ENCODE measurements at regions not wholly inside any gene's neighbourhood (a gene's known extent, or its start where the extent isn't known, plus 50 kb on each side); places are given as distances from the start of the nearest gene placed in this dataset.

DNA sequence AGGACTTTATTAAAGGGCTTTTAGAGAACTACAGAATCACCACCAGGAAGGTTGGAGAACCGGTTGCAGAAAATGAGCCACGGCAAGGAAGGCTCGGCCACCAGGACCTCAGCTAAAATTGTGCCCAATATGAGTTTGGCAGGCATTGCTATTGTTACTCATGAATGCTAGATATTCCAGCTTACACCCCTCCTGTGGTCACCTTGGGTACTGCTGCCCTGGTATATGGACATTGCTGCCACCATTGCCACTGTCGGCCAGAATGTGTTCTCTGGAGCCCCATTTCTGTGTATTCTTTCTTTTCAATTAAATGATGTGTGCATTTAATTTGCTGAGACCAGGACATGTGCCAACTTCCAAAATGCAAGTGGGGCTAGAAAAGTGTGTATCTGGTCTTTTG is 626.7 kb upstream of the BOD1L1 start:
- DNase-seq (ENCODE audit: low spot score): no peak

- no peak for DNase-seq (ENCODE audit: low spot score)
Measured at GRCh38 chr4:14254926-14255325, 627.4 kb upstream of the BOD1L1 start.

DNA sequence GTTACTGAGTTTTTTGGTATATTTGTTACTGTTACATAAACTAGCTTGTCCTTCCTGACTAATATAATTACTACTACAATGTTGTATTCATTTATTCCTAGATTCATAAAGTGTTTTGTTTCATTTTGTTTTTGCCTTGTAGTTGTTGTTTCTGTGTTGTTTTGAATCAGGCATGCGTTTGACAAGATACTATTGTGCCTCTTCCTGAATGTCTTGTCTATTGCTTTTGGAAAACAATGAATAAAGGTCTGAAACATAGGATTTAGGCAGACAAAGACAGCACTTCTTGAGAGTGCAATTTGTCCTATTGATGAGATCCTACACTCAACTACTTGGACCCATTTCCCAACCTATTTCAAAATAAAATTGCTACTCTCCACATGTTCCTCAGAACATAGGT is 630.4 kb upstream of the BOD1L1 start:
- no peak for DNase-seq (ENCODE audit: low spot score)

DNA sequence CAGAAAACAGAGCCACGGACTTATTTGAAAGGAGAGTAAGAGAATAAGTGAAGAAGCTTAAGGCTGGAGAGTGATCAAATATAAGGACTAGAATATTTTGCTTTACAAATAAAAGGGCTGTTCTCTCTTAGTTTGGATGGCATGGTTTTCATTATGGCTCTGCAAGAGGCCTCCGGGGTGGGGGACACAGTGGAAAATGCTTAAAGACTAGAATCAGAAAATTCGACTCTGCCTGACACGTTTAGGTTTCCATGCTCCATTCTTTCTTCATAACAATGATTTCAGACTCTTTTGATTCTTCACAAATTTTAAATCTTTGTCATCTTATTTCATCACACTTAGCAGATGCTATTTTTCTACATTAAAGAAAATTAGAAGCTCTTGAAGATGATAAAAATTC is 632.4 kb upstream of the BOD1L1 start:
- no peak for DNase-seq (ENCODE audit: low spot score)

GRCh38 chr4:14260591-14260990 is 633.1 kb upstream of the BOD1L1 start:
- no peak for DNase-seq (ENCODE audit: low spot score)

DNA sequence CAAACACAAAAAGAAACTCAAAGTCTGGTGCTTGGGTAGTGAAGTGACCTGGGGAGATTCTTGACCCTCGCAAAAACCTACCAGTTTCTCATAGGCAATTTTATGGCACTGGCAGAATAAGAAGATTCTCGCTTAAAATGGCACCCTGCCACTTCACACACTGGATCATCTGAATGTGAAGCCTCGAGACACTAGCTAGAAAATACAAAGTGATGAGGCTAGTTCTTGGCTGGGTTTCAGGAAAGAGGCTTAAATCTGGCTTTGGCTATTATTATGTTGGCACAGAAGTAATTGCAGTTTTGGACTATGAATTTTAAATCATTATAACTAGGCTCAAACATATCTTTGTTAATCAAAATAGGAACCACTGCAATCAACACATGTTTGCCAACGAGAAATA is 634.7 kb upstream of the BOD1L1 start:
- DNase-seq (ENCODE audit: low spot score): no peak

- no peak for DNase-seq (ENCODE audit: low spot score)
Measured at GRCh38 chr4:14264437-14264836, 636.9 kb upstream of the BOD1L1 start.

DNA sequence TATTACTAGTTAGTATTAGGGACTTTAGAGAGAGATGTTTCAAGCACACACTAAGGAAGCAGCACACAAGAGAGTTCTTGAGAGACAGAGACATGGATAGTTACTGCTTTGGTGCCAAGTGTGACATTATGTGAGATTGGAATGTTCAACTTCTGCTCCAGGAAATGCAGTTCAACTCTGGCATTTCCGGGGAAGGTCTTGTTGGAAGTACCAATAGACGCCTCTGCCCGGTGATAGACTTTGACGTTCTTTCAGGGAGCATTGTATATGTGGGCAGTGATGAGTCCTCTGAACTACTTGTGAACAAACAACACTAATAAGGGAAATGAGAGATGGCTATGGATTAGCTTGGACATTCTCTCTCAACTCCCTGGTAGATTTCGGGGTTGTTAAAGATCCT is 638.1 kb upstream of the BOD1L1 start:
- no peak for DNase-seq (ENCODE audit: low spot score)

DNA sequence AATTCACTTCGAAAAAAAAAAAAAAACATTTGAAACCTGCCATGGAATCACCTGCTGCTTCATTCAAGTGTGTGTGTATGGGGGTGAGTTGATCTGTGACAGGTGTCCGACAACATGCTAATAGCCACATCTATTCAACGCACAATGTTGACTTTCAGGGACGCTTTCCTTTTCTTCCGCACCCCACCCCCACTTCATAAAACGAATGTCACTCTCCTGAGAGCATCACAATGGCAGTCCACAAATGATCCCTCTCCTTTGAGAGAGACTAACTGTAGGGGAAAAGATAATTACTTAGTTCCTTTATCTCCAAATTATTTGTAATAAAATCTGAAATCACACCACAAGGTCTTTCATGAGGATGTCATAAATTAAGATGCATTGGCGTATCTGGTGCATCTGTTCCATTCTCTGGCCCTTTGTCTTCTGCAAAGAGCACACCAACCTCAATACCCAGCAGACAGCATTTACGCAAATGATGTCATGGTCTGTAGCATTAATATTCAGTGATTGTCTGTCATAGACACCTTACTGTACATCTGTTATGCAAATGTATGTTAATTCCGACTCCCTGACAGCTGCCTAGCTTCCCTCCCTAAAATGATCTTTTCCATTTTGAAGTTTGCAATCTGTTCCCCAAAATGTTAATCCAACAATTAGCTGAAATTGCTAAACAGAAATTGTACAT is 640.0 kb upstream of the BOD1L1 start:
- DNase-seq (ENCODE audit: low spot score): no peak

DNA sequence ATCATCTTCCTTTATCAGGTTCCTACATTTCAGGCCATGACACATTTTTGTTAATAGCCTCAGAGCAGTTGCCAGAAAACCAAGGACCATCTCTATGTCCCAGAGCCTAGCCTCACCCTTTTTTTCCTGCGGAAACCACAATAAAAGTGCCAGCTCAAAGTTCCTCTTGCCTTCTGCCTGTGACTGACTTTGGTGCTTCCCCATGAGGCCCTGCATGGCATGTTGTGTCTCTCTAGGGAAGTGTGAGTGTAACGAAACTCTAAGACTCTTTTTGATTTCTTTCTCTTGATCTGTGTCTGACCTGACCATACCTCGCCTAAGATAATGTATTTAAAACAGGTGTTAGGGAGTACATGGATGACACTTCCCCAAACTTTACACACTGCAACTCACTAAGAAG is 642.3 kb upstream of the BOD1L1 start:
- DNase-seq (ENCODE audit: low spot score): no peak

- no peak for DNase-seq (ENCODE audit: low spot score)
Measured at GRCh38 chr4:14272206-14272605, 644.7 kb upstream of the BOD1L1 start.

DNA sequence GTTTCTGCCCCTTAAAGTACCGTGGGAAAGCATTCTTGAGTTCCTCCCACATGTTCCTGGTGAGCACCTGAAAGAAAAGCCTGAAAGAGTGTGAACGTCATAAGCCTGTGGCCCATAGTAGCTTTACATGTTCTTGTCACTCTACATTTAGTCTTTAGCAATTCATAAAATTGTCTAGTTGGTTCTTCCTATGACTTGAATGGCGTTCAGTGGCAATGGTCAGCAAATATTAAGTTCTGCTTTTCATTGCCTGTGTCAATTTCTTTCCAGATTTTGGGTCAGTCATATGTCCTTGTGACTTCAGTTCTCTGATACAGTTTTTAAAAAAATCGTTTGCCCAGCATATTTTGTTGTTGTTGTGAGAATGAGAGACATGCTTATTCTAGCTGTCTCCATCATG is 650.0 kb upstream of the BOD1L1 start:
- DNase-seq (ENCODE audit: low spot score): no peak

DNA sequence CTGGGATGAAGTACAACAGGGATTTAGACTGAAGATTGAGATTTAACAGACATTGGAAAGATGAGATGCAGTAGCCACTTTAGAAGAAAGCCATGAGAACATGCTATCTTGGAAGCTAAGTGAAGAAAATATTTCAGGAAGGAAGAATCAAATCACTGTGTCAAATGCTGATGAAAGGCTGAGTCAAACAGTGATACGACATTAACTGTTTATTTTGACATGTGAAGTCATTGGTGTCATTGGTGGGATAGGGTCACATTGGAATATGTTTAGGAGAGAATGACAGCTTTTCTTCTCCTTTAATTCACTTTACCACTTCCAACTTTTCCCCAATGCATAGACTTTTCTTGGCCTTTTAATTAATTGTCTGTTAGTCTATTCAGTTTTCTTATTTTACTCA is 653.0 kb upstream of the BOD1L1 start:
- DNase-seq (ENCODE audit: low spot score): no peak

- no peak for DNase-seq (ENCODE audit: low spot score)
Measured at GRCh38 chr4:14284578-14284977, 657.1 kb upstream of the BOD1L1 start.

- DNase-seq (ENCODE audit: low spot score): no peak
Measured at GRCh38 chr4:14289708-14290107, 662.2 kb upstream of the BOD1L1 start.

DNA sequence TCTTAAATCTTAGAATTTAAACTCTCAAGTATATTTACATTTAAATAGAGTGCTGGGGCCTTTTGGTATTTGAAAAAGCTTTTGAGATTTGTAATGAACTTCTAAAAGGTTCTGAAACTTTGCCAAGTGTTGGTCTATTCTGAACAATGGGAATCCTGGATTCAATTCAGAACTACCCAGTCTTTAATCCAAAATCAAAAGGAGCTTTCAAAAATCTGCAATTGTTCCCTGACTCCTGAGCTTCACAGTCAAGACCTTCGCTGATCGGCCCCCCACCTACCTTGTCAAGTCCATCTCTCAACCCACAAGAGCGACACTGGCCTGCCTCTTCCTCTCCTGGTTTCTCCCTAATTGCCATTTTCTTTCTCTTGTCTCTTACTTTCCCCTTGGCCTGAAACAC is 666.1 kb upstream of the BOD1L1 start:
- no peak for DNase-seq (ENCODE audit: low spot score)

GRCh38 chr4:14294611-14295010 is 667.1 kb upstream of the BOD1L1 start:
- no peak for DNase-seq (ENCODE audit: low spot score)

- DNase-seq (ENCODE audit: low spot score): no peak
Measured at GRCh38 chr4:14299166-14299565, 671.6 kb upstream of the BOD1L1 start.

GRCh38 chr4:14302021-14302420 is 674.5 kb upstream of the BOD1L1 start:
- no peak for DNase-seq (ENCODE audit: low spot score)

- DNase-seq (ENCODE audit: low spot score): no peak
Measured at GRCh38 chr4:14303856-14304255, 676.3 kb upstream of the BOD1L1 start.

DNA sequence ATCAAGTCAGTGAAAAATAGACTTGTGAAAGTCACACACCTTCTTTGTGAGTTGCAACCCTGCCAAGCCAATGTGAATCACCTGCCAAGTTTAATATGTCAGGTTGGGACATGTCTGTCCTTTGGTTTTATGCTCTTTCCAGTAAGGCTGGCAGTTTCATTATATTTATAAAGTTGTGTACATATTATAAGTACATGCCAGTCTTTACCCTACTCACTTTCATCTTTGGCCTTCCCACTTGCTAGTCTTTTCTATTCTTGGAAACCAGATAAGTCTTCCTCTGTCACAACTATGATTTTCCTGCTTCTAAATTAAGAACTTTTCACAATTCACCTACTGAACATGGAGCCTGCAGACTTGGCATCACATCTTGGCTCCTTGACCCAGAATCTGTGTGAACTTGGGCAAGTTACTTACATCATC is 680.7 kb upstream of the BOD1L1 start:
- no peak for DNase-seq (ENCODE audit: low spot score)

- no peak for DNase-seq (ENCODE audit: low spot score)
Measured at GRCh38 chr4:14309431-14309830, 681.9 kb upstream of the BOD1L1 start.

DNA sequence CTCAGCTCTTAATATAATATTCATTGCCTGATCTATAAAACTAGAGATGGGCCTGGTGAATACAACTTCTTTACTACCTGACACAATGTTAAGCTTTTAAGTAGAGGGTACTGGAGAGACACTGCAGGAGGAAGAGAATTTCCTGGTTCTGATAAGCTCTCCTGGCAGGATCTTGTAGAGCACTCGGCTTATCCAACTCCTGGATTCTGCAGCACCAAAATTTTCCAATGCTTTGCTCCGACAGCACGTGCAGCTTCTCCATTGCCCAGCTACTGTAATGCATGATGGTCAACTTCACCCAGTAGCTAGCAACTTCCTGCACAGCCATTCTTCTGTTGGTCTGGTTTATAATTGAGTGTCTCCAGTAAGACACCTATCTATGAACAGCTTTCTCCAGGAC is 686.2 kb upstream of the BOD1L1 start:
- no peak for DNase-seq (ENCODE audit: low spot score)

GRCh38 chr4:14315129-14315528 is 687.2 kb upstream of the CPEB2 start:
- DNase-seq (ENCODE audit: low spot score): no peak

DNA sequence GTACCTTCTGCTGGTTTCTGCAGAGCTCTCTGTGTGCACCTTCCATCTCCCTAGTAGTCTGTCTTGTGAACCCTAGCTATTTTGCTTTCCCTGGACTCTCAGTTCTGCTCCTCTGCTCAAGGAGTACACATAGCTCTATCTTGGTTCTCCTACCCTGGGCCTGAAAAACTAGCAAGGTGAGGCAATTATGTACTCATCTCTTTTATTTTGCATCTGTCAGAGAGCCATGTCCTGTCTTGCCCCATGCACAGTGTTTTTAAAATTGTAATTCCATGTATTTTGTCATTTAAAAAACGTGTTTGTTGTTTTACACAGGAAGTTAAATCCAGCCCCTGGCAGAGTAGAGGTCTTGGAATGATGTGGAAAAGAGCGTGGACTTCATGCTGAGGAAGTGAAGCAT is 684.9 kb upstream of the CPEB2 start:
- no peak for DNase-seq (ENCODE audit: low spot score)
